GM11168 (cell line): ENCODE measurements at regions not wholly inside any gene's neighbourhood (a gene's known extent, or its start where the extent isn't known, plus 50 kb on each side); places are given as distances from the start of the nearest gene placed in this dataset.

Source experiments
- in situ Hi-C: fragments of 300-500 bp; cut with MboI; formaldehyde crosslinking; loops from one replicate; pipeline ENCODE4 v1.12.0; 2022; ENCODE audit warnings: low sequenced_read_pairs; ENCODE audit not compliant: unreplicated experiment

DNA sequence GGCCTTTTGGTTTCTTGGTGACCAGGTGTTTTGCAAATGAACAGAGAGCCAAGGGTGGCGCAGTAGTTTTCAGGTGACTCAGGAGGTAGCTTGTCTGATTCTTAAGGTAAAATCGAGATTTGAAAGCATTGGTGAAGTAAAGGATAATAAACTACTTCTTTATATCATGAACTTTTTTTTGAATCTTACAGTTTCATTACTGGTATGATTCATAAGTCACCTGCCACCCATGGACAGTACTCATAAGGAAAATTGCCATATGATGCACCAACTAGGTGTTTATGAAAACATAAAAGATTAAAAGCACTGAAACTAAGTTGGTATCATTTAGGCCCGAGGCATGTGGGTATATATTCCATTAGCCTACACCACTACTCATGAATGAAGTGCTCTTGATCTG is 84.1 kb upstream of the MGAT5 start:
- in situ Hi-C loops, result no loop called here

DNA sequence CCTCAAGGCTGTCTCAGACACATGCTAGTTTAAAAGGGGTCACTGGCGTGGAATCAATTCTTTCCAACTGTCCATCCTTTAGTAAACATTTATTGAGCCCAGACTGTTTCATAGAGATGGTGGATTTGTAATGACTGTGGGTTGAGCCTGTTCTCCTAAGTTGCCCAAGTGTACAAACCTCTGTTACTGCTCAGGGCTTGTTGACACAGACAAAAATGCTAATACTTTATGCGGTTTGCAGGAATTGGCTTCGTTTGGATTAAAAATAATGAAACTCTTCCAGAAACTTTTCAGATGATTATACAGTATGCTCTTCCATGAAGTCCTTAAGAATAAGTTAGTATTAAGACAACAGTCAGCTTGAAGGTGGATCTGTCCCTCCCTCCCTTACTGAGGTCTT is 83.6 kb upstream of the MGAT5 start:
- in situ Hi-C loops, result no loop called here

DNA sequence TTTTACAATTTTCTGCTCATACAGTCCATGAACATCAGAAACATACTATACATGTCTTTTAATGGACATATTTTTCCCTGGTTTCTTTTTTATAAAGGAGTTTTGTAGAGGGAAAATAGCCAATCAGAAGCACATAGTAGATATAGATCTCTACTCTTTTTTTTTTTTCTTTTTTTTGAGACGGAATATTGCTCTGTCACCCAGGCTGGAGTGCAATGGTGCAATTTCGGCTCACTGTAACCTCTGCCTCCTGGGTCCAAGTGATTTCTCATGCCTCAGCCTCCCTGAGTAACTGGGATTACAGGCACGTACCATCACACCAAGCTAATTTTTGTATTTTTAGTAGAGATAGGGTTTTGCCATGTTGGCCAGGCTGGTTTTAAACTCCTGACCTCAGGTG is 83.2 kb upstream of the MGAT5 start:
- in situ Hi-C loops, result no loop called here

DNA sequence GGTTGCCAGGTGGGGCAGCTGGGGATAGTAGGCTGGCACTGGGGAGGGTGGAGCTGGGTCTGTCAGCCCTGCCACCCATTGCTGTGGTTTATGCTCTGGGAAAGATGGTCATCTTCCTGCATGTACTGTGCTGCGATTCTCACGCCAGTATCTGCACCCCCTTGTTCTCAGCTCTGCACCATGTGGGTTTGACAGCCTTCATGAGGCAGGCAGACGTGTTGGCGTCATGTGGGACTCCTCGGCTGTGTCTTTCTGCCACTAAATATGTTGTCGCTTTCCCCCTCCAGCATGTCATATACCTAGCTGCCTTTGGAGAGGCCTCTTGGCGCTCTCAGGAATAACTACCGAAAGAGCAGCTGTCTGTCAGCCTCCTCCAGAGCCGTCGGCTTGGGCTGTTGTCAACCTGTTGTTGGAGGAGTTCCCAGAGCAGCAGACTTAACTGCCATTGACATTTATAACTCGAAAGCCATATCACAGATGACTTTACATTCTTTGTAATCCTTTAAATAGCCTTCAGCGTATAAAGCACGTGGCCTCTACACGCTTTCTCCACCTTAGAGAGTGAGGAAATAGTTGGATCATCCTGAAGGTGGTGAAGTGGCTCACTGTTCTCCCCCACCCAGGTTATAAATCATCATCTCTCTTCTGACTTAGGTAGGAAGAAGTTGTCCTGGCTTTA is 80.4 kb upstream of the MGAT5 start:
- in situ Hi-C loops, result no loop called here

DNA sequence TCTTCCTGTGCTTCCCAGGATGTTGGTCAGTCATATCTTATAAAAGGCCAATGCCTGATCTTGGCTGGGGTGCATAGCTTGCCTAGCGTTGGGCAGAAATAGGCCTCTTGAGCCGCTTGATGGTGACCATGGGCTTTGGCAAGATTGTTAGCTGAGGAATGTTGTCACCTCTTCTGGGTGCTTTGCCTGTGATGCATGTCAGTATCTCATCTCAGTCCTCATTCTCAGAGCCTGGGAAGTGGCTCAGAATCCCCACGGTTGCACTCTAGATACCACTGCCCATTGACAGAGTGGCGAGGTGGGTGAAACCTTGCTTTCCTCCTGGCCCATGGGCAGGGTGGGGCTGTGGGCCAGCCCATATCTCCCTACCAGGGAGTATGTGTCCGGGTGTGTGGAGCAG is 79.2 kb upstream of the MGAT5 start:
- in situ Hi-C loops, result no loop called here

DNA sequence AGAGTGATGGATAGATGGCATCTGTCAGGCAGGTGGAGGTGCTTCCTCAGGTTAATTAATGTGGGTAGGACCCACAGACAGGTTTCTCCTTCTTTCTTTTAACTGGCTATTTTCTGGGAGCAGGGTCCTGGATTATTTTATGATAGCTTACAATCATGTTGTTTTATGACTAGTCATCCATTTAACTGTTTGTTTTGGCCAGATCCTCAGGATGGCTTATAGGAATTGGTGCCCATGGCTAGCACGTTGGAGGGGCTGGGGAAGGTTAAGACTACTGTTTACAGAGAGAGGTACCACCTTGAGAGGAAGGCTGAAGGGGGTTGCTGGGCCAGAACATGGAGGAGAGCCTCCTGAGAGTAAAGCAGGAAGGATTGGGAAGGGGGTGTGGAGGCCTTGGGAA is 78.0 kb upstream of the MGAT5 start:
- in situ Hi-C loops, result no loop called here

DNA sequence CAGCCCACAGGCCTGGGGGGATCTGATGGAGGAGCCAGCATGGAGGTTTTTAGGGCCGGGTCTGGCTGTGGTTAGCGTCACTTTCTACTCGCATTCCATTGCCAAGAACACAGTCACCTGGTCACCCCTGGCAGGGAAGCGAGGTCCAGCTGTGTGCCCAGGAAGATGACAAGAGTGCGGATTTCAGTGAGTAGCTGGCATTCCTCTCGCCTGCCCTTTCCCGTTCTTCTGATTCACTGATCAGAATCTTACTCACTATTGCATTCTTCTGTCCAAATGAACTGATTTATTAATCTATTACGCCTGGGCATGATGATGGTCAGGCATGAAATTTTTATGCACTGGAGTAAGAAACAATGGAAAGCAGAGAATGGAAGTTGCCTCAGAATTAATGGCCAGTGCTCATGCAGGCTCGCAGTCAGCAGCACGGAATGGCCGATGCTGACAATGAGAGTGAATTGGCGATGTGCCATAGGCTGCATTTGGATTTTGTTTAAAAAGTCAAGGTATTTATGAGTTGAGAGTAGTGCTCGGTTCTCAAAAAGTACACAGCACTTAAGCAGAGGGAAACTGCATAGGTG is 76.4 kb upstream of the MGAT5 start:
- in situ Hi-C loops, result no loop called here

DNA sequence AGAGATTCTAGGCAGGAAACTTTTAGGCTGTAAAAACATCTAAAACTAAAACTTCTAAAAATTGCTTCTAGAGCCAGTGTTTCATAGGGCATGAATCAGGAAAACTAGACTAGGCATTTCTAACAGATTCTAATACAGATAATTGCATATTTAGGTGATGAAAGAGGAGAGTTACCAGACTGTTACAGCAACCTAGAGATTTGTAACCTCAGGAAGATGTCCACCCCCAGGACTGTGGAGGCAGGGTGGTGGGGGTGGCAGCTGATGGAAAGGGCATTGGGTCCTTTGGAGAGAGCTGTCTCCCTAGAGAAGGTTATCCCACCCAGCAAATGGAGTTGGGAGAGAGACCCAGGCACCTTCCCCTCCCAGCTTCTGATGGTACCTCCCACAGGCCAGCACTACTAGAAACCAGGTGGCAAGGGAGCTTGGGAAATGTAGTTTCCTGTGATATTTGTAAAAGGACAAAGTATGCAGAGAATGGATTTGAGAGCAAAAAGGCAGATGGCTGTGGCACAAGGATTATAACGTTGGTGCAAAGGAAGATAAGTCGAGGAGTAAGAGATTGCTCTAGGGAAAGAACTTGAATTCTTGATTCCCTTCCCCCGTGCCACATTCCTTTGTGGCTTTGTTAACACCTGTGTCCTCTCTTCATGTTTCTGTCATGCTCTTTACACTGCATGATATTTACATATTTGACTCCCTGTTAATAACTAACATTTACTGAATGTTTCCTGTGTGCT is 75.6 kb upstream of the MGAT5 start:
- in situ Hi-C loops, result no loop called here

DNA sequence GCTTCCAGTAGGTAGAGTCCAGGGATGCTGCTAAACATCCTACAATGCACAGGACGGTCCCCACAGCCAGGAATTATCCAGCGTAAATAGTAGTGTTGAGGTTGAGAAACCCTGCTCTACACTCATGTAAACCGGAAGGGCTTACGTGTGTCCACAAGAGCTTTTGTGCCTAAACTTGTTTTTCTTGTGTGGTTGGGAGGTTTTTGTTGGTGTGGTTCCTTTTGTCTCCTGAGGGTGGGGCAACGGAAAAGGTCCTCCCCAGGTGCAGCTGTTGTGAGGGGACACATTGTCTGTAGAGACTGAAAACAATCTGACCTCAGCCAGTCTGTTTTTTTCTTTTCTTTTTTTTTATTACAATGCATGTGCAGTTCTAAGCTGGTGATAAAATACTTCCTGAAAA is 72.7 kb upstream of the MGAT5 start:
- in situ Hi-C loops, result no loop called here

DNA sequence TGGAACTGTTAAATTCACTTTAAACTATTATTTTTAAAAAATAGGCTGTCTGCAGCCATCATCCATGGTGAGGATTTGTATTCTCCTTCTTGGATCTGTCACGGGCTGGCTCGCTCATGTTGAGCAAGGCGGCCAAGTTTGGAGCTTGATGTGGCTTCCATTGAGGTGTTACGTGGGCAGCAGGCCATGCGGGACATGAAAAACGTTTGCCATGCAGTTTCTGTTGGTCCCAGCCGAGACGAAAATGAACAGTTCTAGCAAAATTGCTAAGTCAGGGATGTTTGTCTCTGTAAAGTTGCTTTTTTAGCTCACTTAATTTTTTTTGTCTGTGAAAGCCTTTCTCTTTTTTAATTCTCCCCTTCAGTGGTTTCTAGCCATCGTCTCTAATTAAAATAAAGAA is 70.2 kb upstream of the MGAT5 start:
- in situ Hi-C loops, result no loop called here

DNA sequence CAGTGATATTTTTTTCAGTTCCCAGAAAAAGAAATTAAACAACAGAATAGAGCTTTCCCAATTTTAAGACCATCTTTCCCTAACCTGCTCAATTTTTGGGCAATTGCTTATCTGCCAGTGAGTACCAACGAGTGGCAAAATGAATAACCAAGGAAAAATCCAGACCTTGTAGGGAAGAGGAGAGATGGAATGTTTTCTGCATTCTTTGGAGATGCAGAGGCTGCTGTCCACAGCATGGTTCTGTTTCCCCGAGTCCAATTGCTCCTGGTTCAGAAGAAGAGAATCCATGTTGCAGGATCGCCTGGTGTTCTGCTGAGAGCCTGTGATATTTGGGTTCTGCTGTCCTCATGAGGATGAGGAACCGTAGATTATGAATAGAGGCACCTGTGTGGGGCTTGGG is 68.2 kb upstream of the MGAT5 start:
- in situ Hi-C loops, result no loop called here

DNA sequence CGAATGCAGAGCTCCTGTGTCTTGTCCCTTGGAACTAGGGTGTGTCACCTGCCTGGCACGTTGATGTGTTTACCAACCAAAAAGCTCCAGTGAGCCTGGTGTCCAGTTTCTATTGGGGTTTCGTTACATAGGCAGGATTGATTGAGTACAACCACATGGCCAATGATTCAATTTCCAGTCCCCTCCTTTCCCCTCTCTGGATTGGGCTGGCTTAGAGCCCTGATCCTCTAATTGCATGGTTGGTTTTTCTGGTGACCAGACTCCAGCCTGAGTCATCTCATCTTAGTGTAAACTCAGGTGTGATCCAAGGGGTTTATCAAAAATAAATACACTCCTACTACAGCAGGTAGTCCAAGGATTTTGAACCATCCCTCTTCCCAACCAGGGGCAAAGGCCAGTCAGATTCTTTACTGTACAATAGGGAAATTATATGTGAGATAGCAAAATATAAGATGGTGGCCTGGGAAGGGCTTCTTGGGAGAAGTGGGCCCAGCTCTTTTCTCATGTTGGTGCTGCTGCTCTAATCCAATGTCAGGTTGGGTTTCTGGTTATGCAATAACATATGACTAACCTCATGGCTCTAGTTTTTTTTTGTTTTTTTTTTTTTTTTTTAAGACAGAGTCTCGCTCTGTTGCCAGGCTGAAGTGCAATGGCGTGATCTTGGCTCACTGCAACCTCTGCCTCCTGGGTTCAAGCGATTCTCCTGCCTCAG is 64.7 kb upstream of the MGAT5 start:
- in situ Hi-C loops, result no loop called here

DNA sequence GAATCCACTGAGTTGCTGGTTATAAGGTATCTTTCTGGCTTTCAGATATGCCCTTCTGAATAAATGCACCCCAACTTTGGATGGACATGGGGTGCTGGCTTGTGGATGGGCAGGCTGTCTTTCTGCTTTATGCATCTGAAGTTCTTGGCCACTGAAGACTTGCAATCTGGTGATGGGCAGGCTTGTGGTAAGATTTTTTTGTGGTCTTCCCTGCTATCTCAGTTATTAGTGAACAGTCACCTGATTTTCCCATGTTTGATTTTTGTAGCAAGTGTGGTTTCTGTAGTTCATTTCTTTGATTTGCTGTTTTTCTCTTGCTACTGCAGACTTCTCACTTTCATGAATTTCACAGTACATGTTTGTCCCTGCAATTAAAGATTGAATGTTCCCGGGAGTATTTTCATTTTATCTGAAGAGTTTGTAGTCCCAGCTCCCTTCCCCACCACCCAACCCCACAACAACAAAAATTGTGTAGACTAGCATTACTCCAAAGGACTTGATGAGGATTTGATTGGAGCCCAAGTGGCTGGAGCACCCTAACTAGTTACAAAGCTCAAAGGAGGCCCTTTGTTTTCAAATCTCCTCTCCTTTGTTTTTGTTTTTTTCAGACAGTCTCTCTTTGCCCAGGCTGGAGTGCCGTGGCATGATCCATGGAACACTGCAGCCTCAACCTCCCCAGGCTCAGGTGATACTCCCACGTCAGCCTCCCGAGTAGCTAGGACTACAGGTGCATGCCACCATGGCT is 63.6 kb upstream of the MGAT5 start:
- in situ Hi-C loops, result no loop called here

DNA sequence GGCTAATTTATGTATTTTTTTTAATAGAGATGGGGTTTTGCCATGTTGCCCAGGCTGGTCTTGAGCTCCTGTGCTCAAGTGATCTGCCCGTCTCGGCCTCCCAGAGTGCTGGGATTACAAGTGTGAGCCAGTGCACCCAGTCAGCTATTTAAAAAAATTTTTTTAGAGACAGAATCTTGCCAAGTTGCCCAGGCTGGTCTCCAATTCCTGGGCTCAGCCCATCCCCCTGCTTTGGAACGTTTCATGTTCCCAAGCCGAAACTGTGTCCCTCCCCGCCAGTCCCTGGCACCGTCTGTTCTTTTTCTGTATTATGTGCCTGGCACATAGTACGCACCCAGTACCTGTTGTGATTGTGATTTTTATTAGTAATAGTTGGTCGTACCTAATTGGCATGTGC is 63.1 kb upstream of the MGAT5 start:
- in situ Hi-C loops, result no loop called here

DNA sequence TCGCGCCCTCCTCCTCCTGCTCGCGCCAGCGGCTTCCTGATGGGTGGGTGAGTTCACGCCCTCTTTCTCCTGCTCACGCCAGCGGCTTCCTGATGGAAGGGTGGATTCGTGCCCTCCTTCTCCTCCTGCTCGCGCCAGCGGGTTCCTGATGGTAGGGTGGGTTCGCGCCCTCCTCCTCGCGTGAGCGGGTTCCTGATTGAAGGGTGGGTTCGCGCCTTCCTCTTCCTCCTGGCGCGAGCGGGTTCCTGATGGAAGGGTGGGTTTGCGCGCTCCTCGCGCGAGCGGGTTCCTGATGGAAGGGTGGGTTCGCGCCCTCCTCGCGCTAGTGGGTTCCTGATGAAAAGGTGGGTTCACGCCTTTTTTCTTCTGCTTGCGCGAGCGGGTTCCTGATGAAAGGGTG is 62.0 kb upstream of the MGAT5 start:
- in situ Hi-C loops, result no loop called here

DNA sequence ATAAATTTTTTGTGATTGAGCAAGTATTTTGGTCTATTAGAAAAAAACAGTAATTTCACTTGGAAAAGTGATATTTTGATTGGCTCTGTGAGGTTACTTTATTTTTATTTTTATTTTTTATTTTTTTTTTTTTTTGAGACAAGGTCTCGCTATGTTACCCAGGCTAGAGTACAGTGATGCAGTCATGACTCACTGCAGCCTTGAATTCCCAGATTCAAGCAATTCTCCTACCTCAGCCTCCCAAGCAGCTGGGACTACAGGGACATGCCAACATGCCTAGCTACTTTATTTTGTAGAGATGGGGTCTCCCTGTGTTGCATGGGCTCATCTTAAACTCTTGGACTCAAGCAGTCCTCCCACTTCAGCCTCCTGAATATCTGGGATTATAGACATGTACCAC is 60.9 kb upstream of the MGAT5 start:
- in situ Hi-C loops, result no loop called here

DNA sequence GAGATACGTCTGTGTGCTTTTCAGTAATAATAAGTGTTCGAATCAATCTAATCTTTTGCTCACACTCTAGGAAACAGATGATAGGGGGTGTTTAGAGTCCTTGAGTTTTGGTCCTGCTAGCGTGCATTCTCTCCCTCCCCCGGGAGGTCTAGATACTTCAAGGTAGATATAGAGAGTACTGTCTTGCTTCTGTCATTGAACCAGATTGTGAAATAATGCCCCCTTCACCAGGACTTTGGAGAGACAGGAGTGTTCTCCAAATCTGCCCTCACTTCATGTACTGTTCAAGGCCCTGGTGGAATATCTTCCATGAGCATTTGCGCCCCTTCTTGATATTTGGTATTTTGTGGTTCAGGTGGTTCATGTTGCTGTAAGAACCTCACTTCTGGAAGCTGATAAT is 59.4 kb upstream of the MGAT5 start:
- in situ Hi-C loops, result no loop called here

DNA sequence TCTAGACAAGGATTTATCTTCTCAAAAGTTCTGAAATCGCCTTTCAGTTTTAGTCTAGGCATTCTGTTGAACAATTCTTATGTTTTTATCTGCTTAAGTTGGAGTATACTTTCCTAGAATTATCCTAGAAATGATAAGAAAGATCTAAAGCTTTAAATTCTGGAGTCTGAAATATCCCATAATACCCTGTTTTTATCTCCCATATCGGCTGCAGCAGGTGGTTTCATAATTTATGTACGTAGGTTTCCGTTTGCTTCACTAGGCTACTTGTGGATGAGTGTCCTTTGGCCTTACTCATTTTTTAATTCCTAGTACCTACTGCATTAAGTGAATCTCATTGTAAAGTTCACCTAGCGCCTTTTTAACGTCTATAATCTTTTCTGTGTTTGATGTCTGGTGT is 58.5 kb upstream of the MGAT5 start:
- in situ Hi-C loops, result no loop called here

DNA sequence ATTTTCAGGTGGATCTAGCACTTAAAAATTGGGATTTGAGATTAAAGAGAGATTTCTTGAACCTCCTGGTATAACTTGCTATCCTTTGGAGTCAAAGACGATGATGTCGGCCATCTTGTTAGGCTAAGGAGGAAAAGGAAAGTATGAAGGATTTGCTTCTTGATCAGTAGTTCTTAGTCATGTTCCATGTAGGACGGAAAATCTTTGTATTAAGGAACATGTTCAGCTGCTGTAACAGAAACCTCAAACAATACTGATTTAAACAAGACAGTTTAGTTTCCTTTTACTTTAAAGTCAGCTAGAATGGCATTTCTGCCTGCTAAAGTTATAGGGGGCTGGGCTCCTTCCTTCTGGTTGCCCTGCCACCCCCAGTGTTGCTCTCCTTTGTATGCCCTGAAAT is 56.4 kb upstream of the MGAT5 start:
- in situ Hi-C loops, result no loop called here

DNA sequence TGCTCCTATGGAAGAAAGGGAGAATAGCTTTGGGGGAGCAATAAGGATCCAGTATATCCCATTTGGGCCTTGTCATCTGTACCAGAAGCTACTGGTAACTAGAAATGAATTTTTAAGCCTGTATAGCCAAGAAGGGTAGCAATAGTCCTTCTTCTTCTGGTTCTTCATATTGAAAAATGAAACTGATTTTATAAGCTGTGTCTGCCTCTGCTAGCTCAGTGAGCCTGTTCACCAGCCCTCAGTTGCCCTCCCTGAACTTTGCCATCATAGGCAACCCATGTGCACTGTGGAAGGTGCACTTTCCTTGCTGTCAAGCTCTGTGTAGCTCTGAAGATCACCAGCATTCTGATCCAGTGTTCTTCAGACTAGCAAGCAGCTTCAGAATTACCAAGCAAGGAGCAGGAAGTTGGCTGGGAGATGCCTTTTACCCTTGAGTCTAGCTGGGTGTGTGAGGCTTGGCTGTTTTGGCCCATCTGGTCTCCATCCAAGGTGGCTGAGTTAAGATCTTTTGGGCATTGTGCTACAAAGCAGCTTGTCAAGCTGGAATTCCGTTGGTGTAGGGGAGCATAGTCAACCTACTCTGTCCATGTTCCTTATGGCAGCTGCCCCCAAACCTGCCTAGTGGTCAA is 55.8 kb upstream of the MGAT5 start:
- in situ Hi-C loops, result no loop called here
